ENCODE measurements at regions not wholly inside any gene's neighbourhood (a gene's known extent, or its start where the extent isn't known, plus 50 kb on each side); places are given as distances from the start of the nearest gene placed in this dataset.

GRCh38 chr3:72448858-72449257, 399.4 kb downstream of the SHQ1 start:
- H3K4me1 Mint-ChIP-seq = peaks cover 20 to 28% (median 24%) of the 10 kb centered on the region in 4 donors
- Histone ChIP-seq H3K4me3 (ENCODE audit: low read length in 2 of 2) (no peak overlapping the region), H3K9me3 (ENCODE audit: control insufficient read depth in 1 of 2, low read length in 2 of 2) (no peaks in the 10 kb centered on the region), H3K36me3 (ENCODE audit: insufficient read depth, low read length) (no peaks in the 10 kb centered on the region), H3K27ac (ENCODE audit: low read depth, low read length) (no peak overlapping the region), H3K27me3 (ENCODE audit: insufficient read depth, low read length) (no peaks in the 10 kb centered on the region), H3K4me1 (ENCODE audit: insufficient read depth, low read length) (peaks cover 33% of the 10 kb centered on the region)
- POLR2A ChIA-PET (ENCODE audit: partially characterized antibody) = no interaction called here
- H3K9me3 Mint-ChIP-seq = peaks cover 0 to 5% (median 0%) of the 10 kb centered on the region in 8 donors
- H3K4me3 Mint-ChIP-seq = peak overlapping the region in 3 of 8 donors; percentile 13 to 23 (median 22)
- peaks cover 10 to 14% of the 10 kb centered on the region in 2 donors for H3K27me3 Mint-ChIP-seq
- intact Hi-C loops (cut with micrococcal nuclease) = loop anchor here (5.0 to 10.0 kb wide), 4 partner anchors 104 to 864 kb away; partner anchors contain the start of genes FOXP1, PPP4R2 and SHQ1
- H3K27ac Mint-ChIP-seq = peak overlapping the region in 2 of 7 donors; percentile 7 to 83
- peaks cover 0 to 16% of the 10 kb centered on the region in 2 donors for H3K36me3 Mint-ChIP-seq
- DNase-seq = no peak
- CTCF ChIA-PET (ENCODE audit: partially characterized antibody) = no interaction called here

GRCh38 chr3:72448375-72448823, 399.8 kb downstream of the SHQ1 start:
- Mint-ChIP-seq H3K36me3 (peaks cover 0 to 17% of the 10 kb centered on the region in 2 donors), H3K27me3 (peaks cover 10 to 14% of the 10 kb centered on the region in 2 donors), H3K4me1 (peaks cover 24 to 32% (median 29%) of the 10 kb centered on the region in 4 donors), H3K27ac (peak overlapping the region in 3 of 7 donors; percentile 67 to 83 (median 74)), H3K4me3 (peak overlapping the region in 6 of 8 donors; percentile 28 to 85 (median 56)), H3K9me3 (peaks cover 0 to 5% (median 0%) of the 10 kb centered on the region in 8 donors)
- Histone ChIP-seq H3K27ac (ENCODE audit: low read depth, low read length) (no peak overlapping the region), H3K4me1 (ENCODE audit: insufficient read depth, low read length) (peaks cover 38% of the 10 kb centered on the region), H3K36me3 (ENCODE audit: insufficient read depth, low read length) (no peaks in the 10 kb centered on the region), H3K9me3 (ENCODE audit: control insufficient read depth in 1 of 2, low read length in 2 of 2) (no peaks in the 10 kb centered on the region), H3K27me3 (ENCODE audit: insufficient read depth, low read length) (no peaks in the 10 kb centered on the region), H3K4me3 (ENCODE audit: low read length in 2 of 2) (no peak overlapping the region)
- POLR2A ChIA-PET (ENCODE audit: partially characterized antibody) = interaction anchor here (1.1 to 1.6 kb wide), 3 partner anchors 9 to 548 kb away, joined by 3 to 4 read pairs (median 4); partner anchors contain the start of gene PPP4R2
- CTCF ChIA-PET (ENCODE audit: partially characterized antibody) = no interaction called here
- DNase-seq = no peak
- intact Hi-C loops (cut with micrococcal nuclease) = loop anchor here (5.0 to 10.0 kb wide), 4 partner anchors 104 to 864 kb away; partner anchors contain the start of genes FOXP1, PPP4R2 and SHQ1

- peaks cover 49% of the 10 kb centered on the region for H3K4me1 ChIP-seq (ENCODE audit: insufficient read depth, low read length)
- intact Hi-C loops (cut with micrococcal nuclease) = loop anchor here (2.0 to 10.0 kb wide), 5 partner anchors 103 to 863 kb away; partner anchors contain the start of genes EIF4E3, FOXP1, PPP4R2 and SHQ1
- Mint-ChIP-seq H3K4me3 (peak overlapping the region; percentile 66 to 85 (median 73)), H3K27me3 (peaks cover 9 to 10% of the 10 kb centered on the region in 2 donors), H3K27ac (peak overlapping the region in 4 of 7 donors; percentile 26 to 83 (median 68)), H3K4me1 (peaks cover 34 to 43% (median 39%) of the 10 kb centered on the region in 4 donors), H3K36me3 (peaks cover 0 to 18% of the 10 kb centered on the region in 2 donors), H3K9me3 (peaks cover 0 to 5% (median 0%) of the 10 kb centered on the region in 8 donors)
- peak; percentile 88 to 97 (median 95) for DNase-seq
- H3K27me3 ChIP-seq (ENCODE audit: insufficient read depth, low read length) = no peaks in the 10 kb centered on the region
- ChIA-PET POLR2A (ENCODE audit: partially characterized antibody) (interaction anchor here (0.6 to 1.7 kb wide), 12 partner anchors 10 to 863 kb away, joined by 3 to 8 read pairs (median 3); partner anchors contain the start of gene PPP4R2), CTCF (ENCODE audit: partially characterized antibody) (interaction anchor here (1.3 kb wide), 1 partner anchor 36 kb away, joined by 3 read pairs; no protein-coding TSS in a partner anchor)
- H3K27ac ChIP-seq (ENCODE audit: low read depth, low read length) = peak overlapping the region; percentile 64
- H3K9me3 ChIP-seq (ENCODE audit: control insufficient read depth in 1 of 2, low read length in 2 of 2) = no peaks in the 10 kb centered on the region
- peak overlapping the region in 1 of 2 donors; percentile 79 for H3K4me3 ChIP-seq (ENCODE audit: low read length in 2 of 2)
- no peaks in the 10 kb centered on the region for H3K36me3 ChIP-seq (ENCODE audit: insufficient read depth, low read length)
Observed at GRCh38 chr3:72447059-72447946, 400.9 kb downstream of the SHQ1 start.

GRCh38 chr3:72446218-72447058, 401.8 kb downstream of the SHQ1 start, which contains the start of gene RYBP:
TSS of gene RYBP (minus strand) at chr3:72446621.
- peak; percentile 36 to 64 (median 43) for DNase-seq
- Mint-ChIP-seq H3K27me3 (peaks cover 6 to 10% of the 10 kb centered on the region in 2 donors), H3K36me3 (peaks cover 0 to 18% of the 10 kb centered on the region in 2 donors), H3K27ac (peak within 1 kb of the TSS; percentile 94 to 99 (median 97)), H3K9me3 (peaks cover 0 to 5% (median 0%) of the 10 kb centered on the region in 8 donors), H3K4me1 (peaks cover 38 to 52% (median 46%) of the 10 kb centered on the region in 4 donors), H3K4me3 (peak within 1 kb of the TSS; percentile 96 to 100 (median 99))
- no peaks in the 10 kb centered on the region for H3K9me3 ChIP-seq (ENCODE audit: control insufficient read depth in 1 of 2, low read length in 2 of 2)
- CTCF ChIA-PET (ENCODE audit: partially characterized antibody) = interaction anchor here (1.3 kb wide), 1 partner anchor 36 kb away, joined by 3 read pairs; no protein-coding TSS in a partner anchor
- peaks cover 58% of the 10 kb centered on the region for H3K4me1 ChIP-seq (ENCODE audit: insufficient read depth, low read length)
- intact Hi-C loops (cut with micrococcal nuclease) = loop anchor here (2.0 to 10.0 kb wide), 5 partner anchors 102 to 862 kb away; partner anchors contain the start of genes EIF4E3, FOXP1, PPP4R2 and SHQ1
- no peaks in the 10 kb centered on the region for H3K36me3 ChIP-seq (ENCODE audit: insufficient read depth, low read length)
- H3K4me3 ChIP-seq (ENCODE audit: low read length in 2 of 2) = peak within 1 kb of the TSS; percentile 58 to 79
- POLR2A ChIA-PET (ENCODE audit: partially characterized antibody) = interaction anchor here (0.8 to 1.7 kb wide), 6 partner anchors 19 to 723 kb away, joined by 3 to 8 read pairs (median 4); partner anchors contain the start of gene EIF4E3
- H3K27me3 ChIP-seq (ENCODE audit: insufficient read depth, low read length) = no peaks in the 10 kb centered on the region
- peak within 1 kb of the TSS; percentile 64 for H3K27ac ChIP-seq (ENCODE audit: low read depth, low read length)

GRCh38 chr3:72445827-72446217, 402.4 kb downstream of the SHQ1 start:
- ChIA-PET POLR2A (ENCODE audit: partially characterized antibody) (interaction anchor here (0.8 kb wide), 1 partner anchor 721 kb away, joined by 3 read pairs; the partner anchor contains the start of gene EIF4E3), CTCF (ENCODE audit: partially characterized antibody) (no interaction called here)
- H3K27ac ChIP-seq (ENCODE audit: low read depth, low read length) = no peak overlapping the region
- no peaks in the 10 kb centered on the region for H3K36me3 ChIP-seq (ENCODE audit: insufficient read depth, low read length)
- no peak for DNase-seq
- Mint-ChIP-seq H3K36me3 (peaks cover 0 to 19% of the 10 kb centered on the region in 2 donors), H3K27ac (peak overlapping the region; percentile 94 to 99 (median 97)), H3K4me1 (peaks cover 44 to 58% (median 51%) of the 10 kb centered on the region in 4 donors), H3K9me3 (peaks cover 0 to 4% (median 0%) of the 10 kb centered on the region in 8 donors), H3K27me3 (peaks cover 3 to 6% of the 10 kb centered on the region in 2 donors), H3K4me3 (peak overlapping the region; percentile 96 to 100 (median 99))
- peaks cover 64% of the 10 kb centered on the region for H3K4me1 ChIP-seq (ENCODE audit: insufficient read depth, low read length)
- intact Hi-C loops (cut with micrococcal nuclease) = loop anchor here (2.0 to 10.0 kb wide), 5 partner anchors 101 to 861 kb away; partner anchors contain the start of genes EIF4E3, FOXP1, PPP4R2 and SHQ1
- no peaks in the 10 kb centered on the region for H3K27me3 ChIP-seq (ENCODE audit: insufficient read depth, low read length)
- H3K4me3 ChIP-seq (ENCODE audit: low read length in 2 of 2) = peak overlapping the region; percentile 58 to 79
- no peaks in the 10 kb centered on the region for H3K9me3 ChIP-seq (ENCODE audit: control insufficient read depth in 1 of 2, low read length in 2 of 2)

GRCh38 chr3:72444656-72445223, 403.5 kb downstream of the SHQ1 start:
- peaks cover 0 to 6% (median 0%) of the 10 kb centered on the region in 8 donors for H3K9me3 Mint-ChIP-seq
- no peaks in the 10 kb centered on the region for H3K27me3 ChIP-seq (ENCODE audit: insufficient read depth, low read length)
- intact Hi-C loops (cut with micrococcal nuclease) = loop anchor here (5.0 to 10.0 kb wide), 4 partner anchors 100 to 860 kb away; partner anchors contain the start of genes FOXP1, PPP4R2 and SHQ1
- CTCF ChIA-PET (ENCODE audit: partially characterized antibody) = no interaction called here
- peaks cover 0 to 24% of the 10 kb centered on the region in 2 donors for H3K36me3 Mint-ChIP-seq
- DNase-seq = peak; percentile 37 to 50 (median 41)
- peaks cover 72% of the 10 kb centered on the region for H3K4me1 ChIP-seq (ENCODE audit: insufficient read depth, low read length)
- peak overlapping the region in 1 of 2 donors; percentile 20 for H3K4me3 ChIP-seq (ENCODE audit: low read length in 2 of 2)
- POLR2A ChIA-PET (ENCODE audit: partially characterized antibody) = no interaction called here
- peak overlapping the region; percentile 79 to 100 (median 99) for H3K4me3 Mint-ChIP-seq
- peaks cover 51 to 69% (median 60%) of the 10 kb centered on the region in 4 donors for H3K4me1 Mint-ChIP-seq
- no peak overlapping the region for H3K27ac ChIP-seq (ENCODE audit: low read depth, low read length)
- H3K27ac Mint-ChIP-seq = peak overlapping the region in 4 of 7 donors; percentile 19 to 98 (median 84)
- no peaks in the 10 kb centered on the region for H3K36me3 ChIP-seq (ENCODE audit: insufficient read depth, low read length)
- peaks cover 3% of the 10 kb centered on the region in 2 donors for H3K27me3 Mint-ChIP-seq
- no peaks in the 10 kb centered on the region for H3K9me3 ChIP-seq (ENCODE audit: control insufficient read depth in 1 of 2, low read length in 2 of 2)

All from CD4-positive, alpha-beta memory T cell (primary cell).